ENCODE measurements at regions not wholly inside any gene's neighbourhood (a gene's known extent, or its start where the extent isn't known, plus 50 kb on each side); places are given as distances from the start of the nearest gene placed in this dataset.
A peak's percentile ranks its signal among the peaks of the same experiment; 100 is the strongest.
"Not testable (repeated sequence)": the region's sequence is repeated elsewhere in the genome, so short reads cannot be mapped to it uniquely, and the experiment has no call there.

- DNase-seq (ENCODE audit: low read depth in 2 of 2): no peak
These were observed 50.8 kb upstream of the CTNNA1 start for GRCh38 chr5:138702166-138703077.

- DNase-seq (ENCODE audit: low read depth in 2 of 2): no peak
These were observed 51.5 kb upstream of the CTNNA1 start for GRCh38 chr5:138701678-138702077.

- DNase-seq (ENCODE audit: low read depth in 2 of 2): no peak
These were observed 52.5 kb upstream of the CTNNA1 start for GRCh38 chr5:138700581-138701362.

DNA sequence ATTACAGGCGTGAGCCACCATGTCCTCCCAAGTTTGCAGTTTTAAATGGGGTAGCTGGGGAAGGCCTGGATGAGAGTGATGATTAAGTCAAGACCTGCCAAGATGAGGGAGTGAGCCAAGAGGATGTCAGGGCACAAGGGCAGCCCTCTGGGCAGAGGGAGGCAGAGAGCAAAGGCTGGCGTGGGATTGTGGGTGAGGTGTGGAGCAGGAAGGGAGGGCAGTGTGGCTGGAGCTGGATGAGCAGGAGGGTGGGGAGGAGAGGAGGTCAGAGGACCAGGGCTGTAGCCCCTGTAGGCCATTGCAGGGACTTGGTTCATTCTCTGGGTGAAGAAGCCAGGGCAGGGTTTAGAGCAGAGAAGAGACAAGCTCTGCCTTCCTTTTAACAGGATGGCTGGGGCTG, 53.7 kb upstream of the CTNNA1 start:
- no peak for DNase-seq (ENCODE audit: low read depth in 2 of 2)

GRCh38 chr5:138698713-138699112, 54.5 kb upstream of the CTNNA1 start:
- DNase-seq (ENCODE audit: low read depth in 2 of 2): no peak

DNA sequence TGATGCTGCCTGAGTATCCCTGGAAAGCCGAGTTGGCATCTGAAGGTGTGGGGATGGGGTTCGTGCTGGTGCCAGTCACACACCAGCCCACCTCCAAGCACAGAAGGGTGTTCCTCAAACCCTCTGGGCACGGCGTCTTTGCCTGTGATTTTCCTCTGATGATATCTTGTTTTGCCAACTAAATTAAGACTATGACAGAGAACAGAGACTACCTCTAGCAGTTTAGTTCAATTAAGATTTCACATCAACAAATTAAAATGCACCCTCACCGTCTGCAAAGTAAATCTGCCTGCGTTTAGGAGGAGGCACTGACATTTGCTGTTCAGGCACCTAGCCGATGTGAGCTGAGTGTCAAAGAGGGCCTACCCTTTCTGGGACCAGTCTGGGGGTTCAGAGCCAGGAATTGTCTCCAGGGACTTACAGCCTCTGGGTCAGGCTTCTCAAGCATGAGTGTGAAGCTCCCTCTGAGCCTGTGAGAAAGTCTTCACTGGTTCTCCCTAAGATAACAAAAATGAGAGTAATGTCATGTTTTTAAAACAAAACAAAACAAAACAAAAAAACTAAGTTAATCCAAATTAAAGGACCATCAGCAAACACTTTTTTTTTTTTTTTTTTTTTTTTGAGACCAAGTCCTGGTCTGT, 55.4 kb upstream of the CTNNA1 start:
- DNase-seq (ENCODE audit: low read depth in 2 of 2): no peak

- no peak for DNase-seq (ENCODE audit: low read depth in 2 of 2)
These were observed 56.7 kb upstream of the CTNNA1 start for GRCh38 chr5:138696501-138696900.

DNA sequence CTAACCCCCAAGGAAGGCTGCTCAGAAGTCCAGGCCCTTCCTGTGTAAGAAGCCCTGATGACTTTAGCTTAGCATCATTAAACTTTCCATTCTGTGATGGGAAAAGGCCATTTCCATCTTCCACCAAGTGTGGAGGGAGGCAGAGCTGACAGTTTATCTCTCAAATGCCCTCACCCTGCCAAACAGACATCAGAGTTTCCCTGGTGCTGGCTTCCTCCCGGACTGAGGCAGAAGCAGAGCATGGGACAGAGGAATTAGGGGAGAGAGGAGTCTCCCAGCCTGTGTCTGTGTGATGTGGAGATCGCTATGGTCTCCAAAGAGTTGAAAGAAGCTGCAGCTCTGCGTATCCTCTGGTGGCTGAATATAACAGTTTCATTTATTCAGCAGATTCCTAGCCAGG, 57.4 kb upstream of the CTNNA1 start:
- no peak for DNase-seq (ENCODE audit: low read depth in 2 of 2)

GRCh38 chr5:138694146-138694545, 59.1 kb upstream of the CTNNA1 start:
- DNase-seq (ENCODE audit: low read depth in 2 of 2): no peak

- DNase-seq (ENCODE audit: low read depth in 2 of 2): no peak
These were observed 60.9 kb upstream of the CTNNA1 start for GRCh38 chr5:138692370-138692769.

DNA sequence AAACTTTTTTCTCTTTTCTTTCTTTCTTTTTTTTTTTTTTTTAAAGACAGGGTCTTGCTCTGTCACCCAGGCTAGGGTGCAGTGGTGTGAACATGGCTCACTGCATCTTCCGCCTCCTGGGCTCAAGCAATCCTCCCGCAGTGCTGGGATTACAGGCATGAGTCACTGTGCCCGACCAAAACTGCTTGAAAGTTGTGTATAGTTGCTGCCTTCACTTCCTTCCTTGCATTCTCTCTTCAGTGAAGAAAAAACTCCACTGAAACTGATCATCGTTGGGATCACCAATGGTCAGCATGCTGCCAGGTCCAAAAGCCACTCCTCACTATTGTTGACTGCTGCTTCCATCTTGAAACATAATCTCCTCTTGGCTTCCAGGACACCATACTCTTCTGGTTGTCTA, 66.6 kb upstream of the CTNNA1 start:
- DNase-seq (ENCODE audit: low read depth in 2 of 2): no peak

GRCh38 chr5:138685193-138685745, 68.0 kb upstream of the CTNNA1 start:
- DNase-seq (ENCODE audit: low read depth in 2 of 2): no peak

- DNase-seq (ENCODE audit: low read depth in 2 of 2): not testable (repeated sequence)
These were observed 70.8 kb upstream of the CTNNA1 start for GRCh38 chr5:138682462-138682861.

DNA sequence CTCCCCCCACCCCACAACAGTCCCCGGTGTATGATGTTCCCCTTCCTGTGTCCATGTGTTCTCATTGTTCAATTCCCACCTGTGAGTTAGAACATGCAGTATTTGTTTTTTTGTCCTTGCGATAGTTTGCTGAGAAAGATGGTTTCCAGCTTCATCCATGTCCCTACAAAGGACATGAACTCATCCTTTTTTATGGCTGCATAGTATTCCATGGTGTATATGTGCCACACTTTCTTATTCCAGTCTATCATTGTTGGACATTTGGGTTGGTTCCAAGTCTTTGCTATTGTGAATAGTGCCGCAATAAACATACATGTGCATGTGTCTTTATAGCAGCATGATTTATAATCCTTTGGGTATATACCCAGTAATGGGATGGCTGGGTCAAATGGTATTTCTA, 74.4 kb upstream of the CTNNA1 start:
- not testable (repeated sequence) for DNase-seq (ENCODE audit: low read depth in 2 of 2)

- no peak for DNase-seq (ENCODE audit: low read depth in 2 of 2)
These were observed 75.4 kb upstream of the CTNNA1 start for GRCh38 chr5:138677782-138678181.

GRCh38 chr5:138676556-138677193, 76.5 kb upstream of the CTNNA1 start:
- DNase-seq (ENCODE audit: low read depth in 2 of 2): no peak

DNA sequence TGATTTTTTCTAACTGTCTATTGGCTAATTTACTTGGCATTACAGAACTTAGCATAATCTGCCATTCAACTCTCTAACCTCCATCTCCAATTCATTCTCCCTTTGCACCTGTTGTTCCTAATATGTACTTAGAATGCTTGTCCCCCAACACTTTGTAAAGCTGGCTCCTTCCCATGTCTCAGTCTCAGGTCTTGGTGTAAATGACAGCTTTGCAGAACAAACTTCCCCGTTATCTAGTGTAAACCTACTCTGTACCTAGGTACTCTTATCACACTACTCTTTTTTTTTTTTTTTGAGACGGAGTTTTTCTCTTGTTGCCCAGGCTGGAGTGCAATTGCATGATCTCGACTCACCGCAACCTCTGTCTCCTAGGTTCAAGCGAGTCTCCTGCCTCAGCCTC, 77.2 kb upstream of the CTNNA1 start:
- DNase-seq (ENCODE audit: low read depth in 2 of 2): no peak

- peak in 1 of 2 donors; percentile 12 for DNase-seq (ENCODE audit: low read depth in 2 of 2)
These were observed 84.5 kb upstream of the CTNNA1 start for GRCh38 chr5:138668451-138669380.

- not testable (repeated sequence) for DNase-seq (ENCODE audit: low read depth in 2 of 2)
These were observed 85.4 kb upstream of the CTNNA1 start for GRCh38 chr5:138667782-138668331.

DNA sequence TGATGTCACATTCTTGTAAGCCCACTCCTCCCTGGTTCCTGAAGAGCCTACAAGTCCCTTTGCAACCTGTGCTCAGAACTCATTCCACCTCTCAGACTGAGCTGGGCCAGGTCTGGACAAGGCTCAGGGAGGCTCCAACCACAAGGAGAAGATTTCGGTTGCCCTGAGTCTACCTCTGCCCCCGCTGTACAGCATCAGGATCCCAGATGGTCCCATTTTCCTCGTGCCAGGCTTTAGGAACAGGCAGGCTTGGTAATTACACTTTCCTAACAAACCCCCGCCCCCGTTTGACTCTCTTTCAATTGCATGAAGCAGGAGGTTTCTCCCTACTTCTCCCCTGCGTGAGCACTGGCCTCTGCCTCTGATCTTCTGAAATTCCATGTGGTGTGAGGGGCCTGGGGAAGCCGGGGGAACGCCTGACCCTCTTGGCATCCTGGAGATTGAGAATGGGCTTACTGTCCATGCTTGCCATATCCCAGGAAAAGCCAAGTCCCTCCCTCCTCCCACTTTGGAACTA, 86.9 kb upstream of the CTNNA1 start:
- DNase-seq (ENCODE audit: low read depth in 2 of 2): no peak
